Choroid plexus epithelial cell (primary cell): ENCODE measurements at regions not wholly inside any gene's neighbourhood (a gene's known extent, or its start where the extent isn't known, plus 50 kb on each side); places are given as distances from the start of the nearest gene placed in this dataset.

Experiments
- DNase-seq: peaks from one replicate; pipeline ENCODE4 v3.0.0-alpha.2; 2010; ENCODE audit warnings: low read depth
- H3K4me3 ChIP-seq: 2 replicates; pipeline ENCODE4 v1.5.1; 2011; ENCODE audit warnings: low read depth, mild to moderate bottlenecking, control low read depth, low read length, moderate library complexity
- TF ChIP-seq, protein P1 (sequence below): conservative IDR thresholded peaks from 2 replicates; pipeline ENCODE4 v1.5.1; 2011; ENCODE audit warnings: low read depth, mild to moderate bottlenecking, control low read depth, inconsistent platforms, low read length, moderate library complexity

- no peak overlapping the region for H3K4me3 ChIP-seq
- DNase-seq = no peak
- TF ChIP-seq, protein P1, sequence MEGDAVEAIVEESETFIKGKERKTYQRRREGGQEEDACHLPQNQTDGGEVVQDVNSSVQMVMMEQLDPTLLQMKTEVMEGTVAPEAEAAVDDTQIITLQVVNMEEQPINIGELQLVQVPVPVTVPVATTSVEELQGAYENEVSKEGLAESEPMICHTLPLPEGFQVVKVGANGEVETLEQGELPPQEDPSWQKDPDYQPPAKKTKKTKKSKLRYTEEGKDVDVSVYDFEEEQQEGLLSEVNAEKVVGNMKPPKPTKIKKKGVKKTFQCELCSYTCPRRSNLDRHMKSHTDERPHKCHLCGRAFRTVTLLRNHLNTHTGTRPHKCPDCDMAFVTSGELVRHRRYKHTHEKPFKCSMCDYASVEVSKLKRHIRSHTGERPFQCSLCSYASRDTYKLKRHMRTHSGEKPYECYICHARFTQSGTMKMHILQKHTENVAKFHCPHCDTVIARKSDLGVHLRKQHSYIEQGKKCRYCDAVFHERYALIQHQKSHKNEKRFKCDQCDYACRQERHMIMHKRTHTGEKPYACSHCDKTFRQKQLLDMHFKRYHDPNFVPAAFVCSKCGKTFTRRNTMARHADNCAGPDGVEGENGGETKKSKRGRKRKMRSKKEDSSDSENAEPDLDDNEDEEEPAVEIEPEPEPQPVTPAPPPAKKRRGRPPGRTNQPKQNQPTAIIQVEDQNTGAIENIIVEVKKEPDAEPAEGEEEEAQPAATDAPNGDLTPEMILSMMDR = no peak
These were observed 62.2 kb upstream of the CNOT6 start for GRCh38 chr5:180431932-180432331.

- DNase-seq = no peak
- no peak overlapping the region for H3K4me3 ChIP-seq
- TF ChIP-seq, protein P1 = no peak
These were observed 61.2 kb upstream of the CNOT6 start for GRCh38 chr5:180433032-180433422.

DNA sequence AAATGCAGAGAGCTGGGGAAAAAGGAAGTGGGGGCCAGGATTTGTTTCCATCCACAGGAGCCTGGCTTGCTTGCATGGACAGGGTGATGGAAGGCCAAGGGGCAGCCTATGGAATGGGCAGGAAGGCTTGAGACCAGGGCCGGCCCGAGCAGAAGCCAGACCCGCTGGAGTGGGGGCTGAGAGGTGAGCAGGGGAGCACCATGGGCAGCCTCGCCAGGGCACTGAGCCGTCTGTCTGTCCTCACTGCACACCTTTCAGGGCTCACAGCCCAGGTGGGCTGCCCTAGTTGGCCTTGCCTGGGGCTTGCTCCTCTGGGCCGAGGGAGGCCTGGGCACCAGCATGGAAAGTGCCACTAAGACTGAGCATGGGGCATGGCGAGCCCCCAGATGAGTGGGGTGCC, 58.6 kb upstream of the CNOT6 start:
- no peak overlapping the region for H3K4me3 ChIP-seq
- no peak for DNase-seq
- TF ChIP-seq, protein P1 = no peak

GRCh38 chr5:180436275-180436674, 57.9 kb upstream of the CNOT6 start:
- TF ChIP-seq, protein P1 = no peak
- H3K4me3 ChIP-seq = no peak overlapping the region
- no peak for DNase-seq

DNA sequence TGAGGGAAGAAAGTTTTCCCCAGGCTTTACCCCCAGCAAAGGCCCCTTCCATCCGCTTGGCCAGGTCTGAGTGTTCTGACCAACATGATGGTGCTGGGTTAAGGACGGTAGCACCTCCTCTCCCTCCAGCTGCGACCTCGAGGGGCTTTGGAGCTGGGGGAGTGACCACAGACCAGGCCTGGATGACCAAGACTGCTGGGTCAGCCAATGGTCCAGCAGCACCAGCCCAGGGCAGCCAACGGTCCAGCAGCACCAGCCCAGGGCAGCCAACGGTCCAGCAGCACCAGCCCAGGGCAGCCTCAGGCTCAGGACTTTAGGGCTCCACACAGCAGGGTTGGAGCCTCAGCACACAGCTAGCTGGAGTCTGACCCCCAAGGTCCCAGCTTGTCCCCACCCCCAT, 57.2 kb upstream of the CNOT6 start:
- H3K4me3 ChIP-seq = no peak overlapping the region
- no peak for DNase-seq
- TF ChIP-seq, protein P1 = no peak

DNA sequence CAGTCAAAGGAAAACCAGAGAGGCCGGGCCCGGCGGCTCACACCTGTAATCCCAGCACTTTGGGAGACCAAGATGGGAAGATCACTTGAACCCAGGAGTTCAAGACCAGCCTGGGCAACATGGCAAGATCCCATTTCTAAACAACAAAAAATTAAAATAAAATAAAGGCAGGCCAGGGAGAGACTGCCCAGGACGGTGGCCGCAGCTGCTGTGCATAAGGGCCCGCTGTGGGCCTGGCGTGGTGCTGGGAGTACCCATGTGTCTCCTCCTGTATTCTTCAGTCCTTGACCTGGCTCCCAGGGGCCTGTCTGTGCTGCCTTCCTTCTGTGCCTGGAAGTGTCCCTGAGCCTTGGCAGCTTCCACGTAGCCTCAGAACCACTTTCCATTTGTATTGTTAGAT, 56.8 kb upstream of the CNOT6 start:
- no peak overlapping the region for H3K4me3 ChIP-seq
- no peak for DNase-seq
- TF ChIP-seq, protein P1 = no peak

DNA sequence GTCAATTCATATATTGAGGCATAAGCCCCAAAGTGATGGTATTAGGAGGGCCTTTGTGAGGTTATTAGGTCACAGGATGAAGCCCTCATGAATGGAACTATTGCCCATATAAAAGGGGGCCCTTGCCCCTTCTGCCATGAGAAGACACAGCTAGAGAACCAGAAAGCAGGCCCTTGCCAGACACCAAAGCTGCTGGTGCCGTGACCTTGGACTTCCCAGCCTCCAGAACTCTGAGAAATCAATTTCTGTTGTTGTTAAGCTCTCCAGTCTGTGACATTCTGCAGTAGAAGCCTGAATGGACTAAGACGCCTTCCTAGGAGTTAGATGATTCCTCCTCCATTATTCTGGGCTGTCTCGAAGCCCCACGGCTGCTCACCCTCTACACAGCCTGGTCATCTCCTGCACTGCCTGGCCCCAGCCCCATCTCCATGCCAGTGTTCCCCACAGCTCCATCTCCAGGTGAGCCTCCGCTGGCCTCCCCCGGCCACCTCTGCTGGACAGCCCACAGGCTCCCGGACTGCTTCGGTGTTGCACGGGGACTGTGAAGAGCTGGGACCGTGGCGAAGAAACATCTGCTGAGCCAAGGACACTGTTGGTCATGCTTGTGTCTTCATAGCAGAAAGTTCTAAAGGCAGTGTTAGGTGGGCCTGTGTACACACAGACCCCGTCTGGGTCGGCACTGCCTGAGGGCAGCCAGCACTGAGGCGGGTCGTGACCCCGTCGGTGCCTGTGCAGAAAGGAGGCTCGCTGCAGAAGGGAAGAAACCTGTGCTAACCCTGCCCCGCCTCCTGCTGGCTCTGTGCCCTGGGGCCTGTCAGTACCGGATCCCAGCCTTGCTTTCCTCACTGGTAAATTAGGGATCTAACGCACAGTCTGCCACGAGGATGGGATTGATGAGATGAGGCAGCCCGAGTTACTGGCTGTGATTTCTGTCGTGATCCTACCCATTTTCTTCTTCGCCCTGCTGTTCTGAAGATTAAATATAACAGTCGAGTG, 55.1 kb upstream of the CNOT6 start:
- no peak for DNase-seq
- TF ChIP-seq, protein P1 = no peak
- no peak overlapping the region for H3K4me3 ChIP-seq
